SK-N-SH treated with all-trans-retinoic acid at 6 μM for 48 hours (cell line): ENCODE measurements at regions not wholly inside any gene's neighbourhood (a gene's known extent, or its start where the extent isn't known, plus 50 kb on each side); places are given as distances from the start of the nearest gene placed in this dataset.

ENCODE experiments used
- ATAC-seq: fragments of 200-7000 bp; cut with Tn5 transposase; 3 replicates; pipeline ENCODE4 v1.9.1; 2020; ENCODE audit warnings: mild to moderate bottlenecking, moderate library complexity
- ARNTL ChIP-seq: fragments of 450-650 bp; formaldehyde crosslinking; IDR thresholded peaks from 2 replicates; pipeline ENCODE4 v1.5.0; 2020; ENCODE audit warnings: low read depth, mild to moderate bottlenecking, moderate library complexity, borderline replicate concordance
- BACH2 ChIP-seq: fragments of 250-450 bp; sonication (Bioruptor Pico); IDR thresholded peaks from 2 replicates; pipeline ENCODE4 v1.9.0; 2021; ENCODE audit warnings: mild to moderate bottlenecking, borderline replicate concordance
- CREB5 ChIP-seq: fragments of 250-450 bp; sonication (Bioruptor Pico); IDR thresholded peaks from 2 replicates; pipeline ENCODE4 v1.5.1; 2020; ENCODE audit warnings: low read depth, mild to moderate bottlenecking, moderate library complexity
- CSDC2 ChIP-seq: fragments of 250-450 bp; sonication (Bioruptor Pico); IDR thresholded peaks from 2 replicates; pipeline ENCODE4 v1.5.0; 2020; ENCODE audit warnings: mild to moderate bottlenecking, moderate library complexity
- CSRNP3 ChIP-seq: fragments of 250-450 bp; sonication (Bioruptor Pico); IDR thresholded peaks from 2 replicates; pipeline ENCODE4 v1.5.1; 2021; ENCODE audit warnings: mild to moderate bottlenecking, moderate library complexity
- ESRRG ChIP-seq: fragments of 250-450 bp; sonication (Bioruptor Pico); IDR thresholded peaks from 2 replicates; pipeline ENCODE4 v1.6.1; 2021; ENCODE audit warnings: mild to moderate bottlenecking
- ISL1 ChIP-seq: fragments of 250-450 bp; sonication (Bioruptor Pico); IDR thresholded peaks from 2 replicates; pipeline ENCODE4 v2.1.2; 2022; ENCODE audit warnings: mild to moderate bottlenecking, moderate library complexity
- OSR1 ChIP-seq: fragments of 250-450 bp; sonication (Bioruptor Pico); IDR thresholded peaks from 2 replicates; pipeline ENCODE4 v1.8.0; 2022; ENCODE audit warnings: moderate library complexity, mild to moderate bottlenecking, inconsistent platforms
- PATZ1 ChIP-seq: fragments of 250-450 bp; sonication (Bioruptor Pico); IDR thresholded peaks from 2 replicates; pipeline ENCODE4 v1.8.0; 2020; ENCODE audit warnings: mild to moderate bottlenecking, moderate library complexity, borderline replicate concordance
- POU6F1 ChIP-seq: fragments of 250-450 bp; sonication (Bioruptor Pico); IDR thresholded peaks from 2 replicates; pipeline ENCODE4 v1.8.0; 2021; ENCODE audit warnings: low read depth, mild to moderate bottlenecking, moderate library complexity, borderline replicate concordance
- PPARA ChIP-seq: fragments of 250-450 bp; sonication (Bioruptor Pico); IDR thresholded peaks from 2 replicates; pipeline ENCODE4 v1.5.0; 2020; ENCODE audit warnings: mild to moderate bottlenecking, borderline replicate concordance
- RARB ChIP-seq: fragments of 250-450 bp; sonication (Bioruptor Pico); IDR thresholded peaks from 2 replicates; pipeline ENCODE4 v1.8.0; 2021; ENCODE audit warnings: mild to moderate bottlenecking, moderate library complexity
- SNAI2 ChIP-seq: fragments of 250-450 bp; sonication (Bioruptor Pico); IDR thresholded peaks from 2 replicates; pipeline ENCODE4 v1.5.0; 2020; ENCODE audit warnings: mild to moderate bottlenecking, moderate library complexity
- TCF4 ChIP-seq: fragments of 250-450 bp; sonication (Bioruptor Pico); IDR thresholded peaks from 2 replicates; pipeline ENCODE4 v1.8.0; 2021; ENCODE audit warnings: mild to moderate bottlenecking, moderate library complexity, borderline replicate concordance
- TSHZ2 ChIP-seq: fragments of 250-450 bp; sonication (Bioruptor Pico); IDR thresholded peaks from 2 replicates; pipeline ENCODE4 v1.5.0; 2020; ENCODE audit warnings: mild to moderate bottlenecking, moderate library complexity
- ZC3H10 ChIP-seq: fragments of 250-450 bp; sonication (Bioruptor Pico); IDR thresholded peaks from 2 replicates; pipeline ENCODE4 v1.5.1; 2021; ENCODE audit warnings: mild to moderate bottlenecking, moderate library complexity
- ZFP3 ChIP-seq: fragments of 250-450 bp; sonication (Bioruptor Pico); IDR thresholded peaks from 2 replicates; pipeline ENCODE4 v1.5.0; 2020; ENCODE audit warnings: mild to moderate bottlenecking, moderate library complexity
- ZFP30 ChIP-seq: fragments of 450-650 bp; formaldehyde crosslinking; IDR thresholded peaks from 2 replicates; pipeline ENCODE4 v1.5.0; 2022; ENCODE audit warnings: mild to moderate bottlenecking, moderate library complexity
- ZNF565 ChIP-seq: fragments of 450-650 bp; formaldehyde crosslinking; conservative IDR thresholded peaks from 2 replicates; pipeline ENCODE4 v1.5.0; 2020; ENCODE audit warnings: low read depth, mild to moderate bottlenecking, moderate library complexity
- ZNF70 ChIP-seq: fragments of 450-650 bp; formaldehyde crosslinking; IDR thresholded peaks from 2 replicates; pipeline ENCODE4 v1.5.0; 2020; ENCODE audit warnings: mild to moderate bottlenecking, moderate library complexity
- ZNF8 ChIP-seq: fragments of 450-650 bp; formaldehyde crosslinking; IDR thresholded peaks from 2 replicates; pipeline ENCODE4 v1.5.0; 2020; ENCODE audit warnings: mild to moderate bottlenecking, moderate library complexity

GRCh38 chr18:66395671-66396218 lies 208.1 kb downstream of the CDH19 start:
- ATAC-seq: no peak
- no peak for TF ChIP-seq POU6F1 (CRISPR knock-in tag)
- no peak for TF ChIP-seq ZFP30 (CRISPR knock-in tag)
- TF ChIP-seq ZNF70 (CRISPR knock-in tag): no peak
- no peak for TF ChIP-seq CREB5 (CRISPR knock-in tag)

GRCh38 chr18:66393463-66393862 lies 210.4 kb downstream of the CDH19 start:
- no peak for ATAC-seq
- TF ChIP-seq CSRNP3 (CRISPR knock-in tag) (no peak), ZFP3 (CRISPR knock-in tag) (no peak), CSDC2 (CRISPR knock-in tag) (no peak), SNAI2 (CRISPR knock-in tag) (no peak), BACH2 (no peak), ZFP30 (CRISPR knock-in tag) (no peak), POU6F1 (CRISPR knock-in tag) (no peak), TCF4 (CRISPR knock-in tag) (no peak), ZC3H10 (CRISPR knock-in tag) (no peak), ZNF8 (CRISPR knock-in tag) (no peak), ARNTL (CRISPR knock-in tag) (no peak), PPARA (CRISPR knock-in tag) (no peak), RARB (CRISPR knock-in tag) (no peak), OSR1 (CRISPR knock-in tag) (no peak), ESRRG (CRISPR knock-in tag) (no peak), ZNF70 (CRISPR knock-in tag) (no peak), PATZ1 (CRISPR knock-in tag) (no peak), TSHZ2 (no peak), ISL1 (no peak), ZNF565 (CRISPR knock-in tag) (no peak)
- TF ChIP-seq, all 23 proteins: peak for 0
